BJ (cell line): ENCODE measurements at regions not wholly inside any gene's neighbourhood (a gene's known extent, or its start where the extent isn't known, plus 50 kb on each side); places are given as distances from the start of the nearest gene placed in this dataset.

Source experiments
- CTCF ChIA-PET: fragments of 350-600 bp; formaldehyde crosslinking; extraction: SDS; loops from one replicate; lab custom pipeline; 2021; ENCODE audit warnings: antibody characterized with exemption, inconsistent platforms; lab: Yijun Ruan, JAX
- POLR2A ChIA-PET: fragments of 300-600 bp; sonication (Branson Sonifier 250); formaldehyde crosslinking; extraction: SDS; loops from one replicate; lab custom pipeline; 2021; ENCODE audit warnings: antibody characterized with exemption; lab: Charles Lee
- DNase-seq: peaks from one replicate; pipeline ENCODE4 v3.0.0-alpha.2; 2011; ENCODE audit warnings: low read depth
- H3K27me3 ChIP-seq: 2 replicates; pipeline ENCODE4 v1.6.0; 2011; ENCODE audit warnings: low read length; ENCODE audit not compliant: control insufficient read depth, insufficient read depth
- H3K36me3 ChIP-seq: 2 replicates; pipeline ENCODE4 v1.5.1; 2011; ENCODE audit warnings: low read length; ENCODE audit not compliant: control insufficient read depth, insufficient read depth
- H3K4me3 ChIP-seq: 2 replicates; pipeline ENCODE4 v1.5.1; 2011; ENCODE audit warnings: low read depth, mild to moderate bottlenecking, control low read depth, low read length
- CTCF ChIP-seq: IDR thresholded peaks from 2 replicates; pipeline ENCODE4 v1.5.1; 2011; ENCODE audit warnings: low read depth, mild to moderate bottlenecking, control low read depth, inconsistent platforms, low read length, moderate library complexity; ENCODE audit not compliant: insufficient read depth

DNA sequence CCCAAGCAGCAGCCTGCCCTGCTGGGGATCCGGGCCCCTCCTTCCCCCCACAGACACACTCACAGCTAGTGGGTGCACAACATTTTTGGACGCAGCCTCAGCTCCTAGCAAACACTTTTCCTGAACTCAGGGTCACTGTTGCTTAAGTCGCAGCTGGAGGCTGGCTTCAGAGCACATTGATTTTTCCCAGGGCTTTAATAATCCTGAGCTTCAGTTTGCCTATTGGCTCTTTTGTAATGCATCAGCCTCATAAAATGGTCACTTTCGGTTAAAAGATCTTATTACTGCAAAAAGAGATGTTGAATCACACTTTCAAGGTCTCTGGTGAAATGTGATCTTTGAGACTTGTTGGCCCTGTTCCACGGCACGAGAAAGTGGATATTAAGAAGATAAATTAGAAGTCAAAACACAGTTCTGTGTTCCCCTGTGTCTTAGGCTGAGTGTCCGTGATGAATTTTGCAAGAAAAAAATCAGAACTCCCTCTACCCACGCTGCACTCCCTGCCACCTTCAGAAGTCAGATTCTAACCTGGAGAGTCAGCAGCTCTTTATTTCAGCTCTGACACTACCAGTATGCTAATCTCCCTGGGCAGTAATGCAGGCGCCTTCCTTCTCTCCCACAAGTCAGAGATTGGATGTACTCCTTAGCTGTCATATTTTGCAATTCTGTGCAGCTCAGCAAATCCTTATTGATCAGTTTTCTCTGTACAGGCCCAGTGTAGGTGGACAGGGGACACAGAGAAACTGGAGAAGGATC lies 158.2 kb upstream of the E2F8 start:
- TF ChIP-seq CTCF = no peak
- ChIA-PET POLR2A (no interaction called here), CTCF (interaction anchor here (0.7 to 2.1 kb wide), 3 partner anchors 10 to 44 kb away, joined by 3 to 14 read pairs (median 3); no protein-coding TSS in a partner anchor)
- peaks cover 2% of the 10 kb centered on the region for H3K27me3 ChIP-seq
- DNase-seq = peak; percentile 74
- H3K4me3 ChIP-seq = no peak overlapping the region
- no peaks in the 10 kb centered on the region for H3K36me3 ChIP-seq

GRCh38 chr11:19398273-19398672 lies 157.5 kb upstream of the E2F8 start:
- ChIA-PET POLR2A (no interaction called here), CTCF (interaction anchor here (1.0 to 2.1 kb wide), 2 partner anchors 11 to 44 kb away, joined by 3 to 14 read pairs; no protein-coding TSS in a partner anchor)
- Histone ChIP-seq H3K27me3 (peaks cover 2% of the 10 kb centered on the region), H3K4me3 (no peak overlapping the region), H3K36me3 (no peaks in the 10 kb centered on the region)
- TF ChIP-seq CTCF = no peak
- no peak for DNase-seq

- POLR2A ChIA-PET = no interaction called here
- no peaks in the 10 kb centered on the region for H3K27me3 ChIP-seq
- DNase-seq = no peak
- H3K36me3 ChIP-seq = no peaks in the 10 kb centered on the region
- H3K4me3 ChIP-seq = no peak overlapping the region
- CTCF ChIA-PET = interaction anchor here (1.1 kb wide), 1 partner anchor 14 kb away, joined by 3 read pairs; no protein-coding TSS in a partner anchor
- no peak for TF ChIP-seq CTCF
Observed at GRCh38 chr11:19395050-19395449, 154.3 kb upstream of the E2F8 start.

- no peaks in the 10 kb centered on the region for H3K27me3 ChIP-seq
- ChIA-PET CTCF (interaction anchor here (0.8 to 1.1 kb wide), 2 partner anchors 14 to 133 kb away, joined by 3 read pairs; no protein-coding TSS in a partner anchor), POLR2A (no interaction called here)
- no peaks in the 10 kb centered on the region for H3K36me3 ChIP-seq
- H3K4me3 ChIP-seq = no peak overlapping the region
- TF ChIP-seq CTCF = no peak
- DNase-seq = no peak
Observed at GRCh38 chr11:19394525-19395016, 153.8 kb upstream of the E2F8 start.

DNA sequence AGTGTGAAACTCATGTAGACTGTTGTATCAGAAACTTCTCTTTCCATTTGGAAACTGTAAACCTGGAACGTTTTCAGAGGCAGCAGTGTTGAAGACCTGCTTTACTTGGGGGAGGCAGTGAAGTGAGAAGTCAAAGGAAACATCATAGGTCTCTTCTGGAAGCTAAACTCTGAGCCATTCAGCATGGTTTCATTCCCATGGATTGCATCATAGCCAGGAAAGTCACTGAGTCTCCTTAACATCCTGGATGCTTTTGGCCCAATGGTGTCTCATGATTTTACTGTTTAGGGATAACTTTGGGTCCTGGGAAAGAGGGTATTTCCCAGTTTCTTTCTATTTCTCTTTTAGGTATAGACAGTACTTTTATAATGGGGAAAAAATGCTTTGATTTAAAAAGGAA lies 153.2 kb upstream of the E2F8 start:
- no peak for TF ChIP-seq CTCF

More for the DNA sequence above, 153.2 kb upstream of the E2F8 start:
- POLR2A ChIA-PET = no interaction called here
- no peak for DNase-seq
- CTCF ChIA-PET = interaction anchor here (0.8 to 2.0 kb wide), 2 partner anchors 11 to 133 kb away, joined by 3 to 7 read pairs; no protein-coding TSS in a partner anchor
- Histone ChIP-seq H3K27me3 (no peaks in the 10 kb centered on the region), H3K36me3 (no peaks in the 10 kb centered on the region), H3K4me3 (no peak overlapping the region)
